IMR-90 (cell line): ENCODE measurements at regions not wholly inside any gene's neighbourhood (a gene's known extent, or its start where the extent isn't known, plus 50 kb on each side); places are given as distances from the start of the nearest gene placed in this dataset.

Experiments used
- ATAC-seq: fragments of 200-7000 bp; cut with Tn5 transposase; 2 replicates; pipeline ENCODE4 v1.9.1; 2020; ENCODE audit warnings: low read depth, mild to moderate bottlenecking, moderate library complexity
- BruUV-seq: library from RNA; stranded (reverse); fragments of 400-500 nt; replicated peaks from 2 replicates; lab custom pipeline; 2021; lab: Mats Ljungman, UMichigan
- CTCF ChIA-PET: fragments of 300-600 bp; formaldehyde crosslinking; extraction: SDS; loops from one replicate; lab custom pipeline; 2021; ENCODE audit warnings: antibody characterized with exemption; lab: Yijun Ruan, JAX
- POLR2A ChIA-PET: fragments of 300-600 bp; sonication (Branson Sonifier 250); formaldehyde crosslinking; loops from one replicate; lab custom pipeline; 2022; ENCODE audit warnings: antibody characterized with exemption; ENCODE audit not compliant: unreplicated experiment; lab: Charles Lee
- DNase-seq: peaks from one replicate; pipeline ENCODE4 v3.0.0; 2013
- H2AFZ ChIP-seq: replicated peaks from 2 replicates; pipeline ENCODE3; 2013; ENCODE audit warnings: low read length, mild to moderate bottlenecking; ENCODE audit not compliant: poor library complexity
- H2AK5ac ChIP-seq: 2 replicates; pipeline ENCODE4 v1.6.1; 2013; ENCODE audit warnings: low read depth, low read length, inconsistent platforms
- H2AK9ac ChIP-seq: replicated peaks from 2 replicates; pipeline ENCODE3; 2013; ENCODE audit warnings: mild to moderate bottlenecking, low read depth, low read length, moderate library complexity; ENCODE audit not compliant: poor library complexity
- H2BK120ac ChIP-seq: 2 replicates; pipeline ENCODE4 v1.6.1; 2013; ENCODE audit warnings: low read depth, low read length, inconsistent platforms
- H2BK15ac ChIP-seq: 3 replicates; pipeline ENCODE4 v1.6.1; 2013; ENCODE audit warnings: low read depth, low read length, inconsistent platforms
- H2BK20ac ChIP-seq: 2 replicates; pipeline ENCODE4 v1.6.1; 2013; ENCODE audit warnings: low read depth, mild to moderate bottlenecking, inconsistent platforms, low read length, moderate library complexity
- H2BK5ac ChIP-seq: 2 replicates; pipeline ENCODE4 v1.6.1; 2013; ENCODE audit warnings: mild to moderate bottlenecking, low read depth, low read length, inconsistent platforms; ENCODE audit not compliant: poor library complexity, severe bottlenecking
- H3K14ac ChIP-seq: replicated peaks from 2 replicates; pipeline ENCODE4 v1.6.1; 2013; ENCODE audit warnings: low read depth, low read length, inconsistent platforms
- H3K18ac ChIP-seq: 2 replicates; pipeline ENCODE4 v1.6.1; 2013; ENCODE audit warnings: low read depth, low read length, control low read depth
- H3K23ac ChIP-seq: 2 replicates; pipeline ENCODE4 v1.6.1; 2013; ENCODE audit warnings: low read depth, low read length, inconsistent platforms
- H3K27ac ChIP-seq: 2 replicates; pipeline ENCODE4 v1.5.1; 2013; ENCODE audit warnings: mild to moderate bottlenecking, control low read depth, low read length; ENCODE audit not compliant: insufficient read depth
- H3K27me3 ChIP-seq: 2 replicates; pipeline ENCODE4 v1.6.1; 2013; ENCODE audit warnings: low read length; ENCODE audit not compliant: control insufficient read depth, insufficient read depth
- H3K36me3 ChIP-seq: 2 replicates; pipeline ENCODE4 v1.6.1; 2013; ENCODE audit warnings: low read length, mixed read lengths; ENCODE audit not compliant: control insufficient read depth, insufficient read depth
- H3K4ac ChIP-seq: 2 replicates; pipeline ENCODE4 v1.6.1; 2013; ENCODE audit warnings: low read depth, low read length, inconsistent platforms
- H3K4me1 ChIP-seq: 2 replicates; pipeline ENCODE4 v1.6.1; 2013; ENCODE audit warnings: low read length, mixed read lengths; ENCODE audit not compliant: control insufficient read depth, insufficient read depth
- H3K4me2 ChIP-seq: 2 replicates; pipeline ENCODE4 v1.6.1; 2013; ENCODE audit warnings: low read depth, mild to moderate bottlenecking, control low read depth, low read length, moderate library complexity
- H3K4me3 ChIP-seq: 2 replicates; pipeline ENCODE4 v1.5.1; 2013; ENCODE audit warnings: low read depth, mild to moderate bottlenecking, control low read depth, low read length, moderate library complexity; ENCODE audit not compliant: insufficient read depth
- H3K56ac ChIP-seq: 2 replicates; pipeline ENCODE4 v1.6.1; 2013; ENCODE audit warnings: low read length, inconsistent platforms; ENCODE audit not compliant: insufficient read depth; ENCODE audit errors: extremely low read depth
- H3K79me1 ChIP-seq, 2 experiments: 2 replicates each; pipeline ENCODE4 v1.6.1; 2013; ENCODE audit warnings: low read length in 2 of 2, inconsistent platforms in 1 of 2, low read depth in 1 of 2
- H3K9ac ChIP-seq: 2 replicates; pipeline ENCODE4 v1.6.1; 2013; ENCODE audit warnings: low read depth, low read length, control low read depth
- H3K9me1 ChIP-seq: 2 replicates; pipeline ENCODE4 v1.6.1; 2013; ENCODE audit warnings: low read length, inconsistent platforms; ENCODE audit not compliant: insufficient read depth
- H3K9me3 ChIP-seq: 2 replicates; pipeline ENCODE4 v1.6.1; 2013; ENCODE audit warnings: low read length; ENCODE audit not compliant: control insufficient read depth, insufficient read depth
- H4K20me1 ChIP-seq: 2 replicates; pipeline ENCODE4 v1.6.1; 2013; ENCODE audit warnings: low read length, inconsistent platforms; ENCODE audit not compliant: insufficient read depth
- H4K5ac ChIP-seq: 2 replicates; pipeline ENCODE4 v1.6.1; 2013; ENCODE audit warnings: mild to moderate bottlenecking, low read depth, low read length, control low read depth
- H4K8ac ChIP-seq, 2 experiments: 2 replicates each; pipeline ENCODE4 v1.6.1; 2013; ENCODE audit warnings: low read depth in 2 of 2, low read length in 2 of 2, control low read depth in 1 of 2, inconsistent platforms in 1 of 2
- H4K91ac ChIP-seq: 2 replicates; pipeline ENCODE4 v1.6.1; 2013; ENCODE audit warnings: low read depth, low read length, inconsistent platforms; ENCODE audit not compliant: insufficient read depth
- BHLHE40 ChIP-seq: fragments of 150-350 bp; IDR thresholded peaks from 2 replicates; pipeline ENCODE4 v1.6.1; 2016; ENCODE audit warnings: mild to moderate bottlenecking, low read depth, low read length
- FOS ChIP-seq: fragments of 150-350 bp; IDR thresholded peaks from 2 replicates; pipeline ENCODE4 v1.6.1; 2016; ENCODE audit warnings: low read depth, low read length
- MAFK ChIP-seq: IDR thresholded peaks from 2 replicates; pipeline ENCODE4 v1.6.1; 2012; ENCODE audit warnings: low read depth, low read length, improper control_type of control experiment
- RCOR1 ChIP-seq: IDR thresholded peaks from 2 replicates; pipeline ENCODE4 v1.6.1; 2012; ENCODE audit warnings: mild to moderate bottlenecking, low read length, improper control_type of control experiment; ENCODE audit not compliant: insufficient replicate concordance
- WGBS, 2 experiments: methylation state at CpG; one replicate each; pipeline versions ENCODE4 v1.1.5 to v1.1.7; 2013; ENCODE audit warnings: missing lambda C conversion rate in 2 of 2; ENCODE audit not compliant: insufficient read length in 1 of 2; ENCODE audit errors: extremely low coverage in 2 of 2; 5-methylcytosine and 5-hydroxymethylcytosine counted together
- dilution Hi-C: fragments of 300-500 bp; cut with HindIII; formaldehyde crosslinking; loops from one replicate; pipeline ENCODE4 v1.14.3; 2018; ENCODE audit warnings: low sequenced_read_pairs; ENCODE audit not compliant: unreplicated experiment
- in situ Hi-C: fragments of 300-500 bp; cut with MboI; formaldehyde crosslinking; loops from 3 replicates; pipeline ENCODE4 v1.14.3; 2019; ENCODE audit warnings: low sequenced_read_pairs, inconsistent platforms, mixed read lengths
- intact Hi-C: fragments of 100-400 bp; cut with micrococcal nuclease; formaldehyde crosslinking; loops from 2 replicates; pipeline ENCODE4 v1.10.0; 2022
- TF ChIP-seq, protein P1 (sequence below): fragments of 150-350 bp; IDR thresholded peaks from 2 replicates; pipeline ENCODE4 v1.6.1; 2017; ENCODE audit warnings: mild to moderate bottlenecking, antibody characterized with exemption, low read length, low read depth
- TF ChIP-seq, protein P2 (sequence below): conservative IDR thresholded peaks from 2 replicates; pipeline ENCODE4 v1.5.1; 2012; ENCODE audit warnings: mild to moderate bottlenecking, low read depth, low read length, improper control_type of control experiment
- TF ChIP-seq, protein P3 (sequence below): fragments of 150-350 bp; IDR thresholded peaks from 2 replicates; pipeline ENCODE4 v1.6.1; 2016; ENCODE audit warnings: low read depth, mild to moderate bottlenecking, low read length, moderate library complexity, borderline replicate concordance

DNA sequence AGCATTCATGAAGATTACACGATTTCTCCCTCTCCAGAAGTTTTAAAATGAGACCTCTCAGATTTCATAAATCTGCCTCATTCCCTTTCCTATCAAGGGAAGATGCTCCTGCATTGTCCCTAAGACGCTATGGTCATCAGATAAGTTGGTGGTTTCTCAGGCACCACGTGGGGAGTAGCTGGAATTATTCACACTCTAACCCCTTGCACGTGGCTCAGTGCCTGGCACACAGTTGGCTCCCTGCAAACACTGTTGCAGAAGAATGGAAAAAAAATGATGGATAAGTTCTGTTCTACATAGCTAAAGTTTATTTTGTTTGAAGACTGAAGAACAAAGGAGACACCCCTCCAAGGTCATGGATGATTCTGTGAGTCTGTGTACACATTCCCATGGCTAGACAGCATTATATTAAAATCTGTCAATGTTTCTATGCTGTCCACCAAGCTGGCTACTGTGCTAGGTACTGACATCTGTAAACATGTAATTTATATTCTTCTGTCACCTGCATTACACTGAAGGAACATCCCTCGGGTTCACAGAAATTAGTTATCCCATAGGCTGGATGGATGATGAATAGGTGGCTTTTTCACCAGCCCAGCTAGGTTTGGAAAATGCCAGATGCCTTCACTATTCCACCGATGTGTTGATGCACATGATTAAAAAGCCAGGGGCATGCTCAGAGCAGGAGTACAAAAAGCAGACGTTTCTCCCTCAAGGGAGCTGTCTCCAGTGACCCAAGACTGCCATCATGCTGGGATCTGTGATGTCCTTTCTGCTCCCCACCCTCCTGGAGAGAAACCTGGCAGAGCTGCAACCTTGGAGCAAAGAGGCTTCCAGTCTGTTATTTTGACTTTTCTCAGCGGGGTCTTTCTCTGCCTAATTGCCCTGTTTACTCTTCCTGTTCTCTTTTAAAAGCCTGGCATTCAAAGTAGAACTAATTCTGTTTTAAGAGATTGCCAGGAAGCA lies 610.5 kb downstream of the UTRN start:
- ATAC-seq (no peak), DNase-seq (no peak)
- H2BK20ac ChIP-seq = peak overlapping the region; percentile 59; the same call in 1 of the 2 replicates
- no peaks in the 10 kb centered on the region for H4K20me1 ChIP-seq
- no peak overlapping the region for H2AFZ ChIP-seq
- no peak overlapping the region for H3K18ac ChIP-seq
- peak overlapping the region; percentile 46 for H3K14ac ChIP-seq
- H2AK9ac ChIP-seq = no peak overlapping the region
- H3K9ac ChIP-seq = no peak overlapping the region
- H4K8ac ChIP-seq = peak overlapping the region in 1 of 2 experiments; percentile 36; a peak in 1 of 4 replicates
- H3K4me3 ChIP-seq = no peak overlapping the region
- peak overlapping the region; percentile 27; the same call in 1 of the 2 replicates for H3K4ac ChIP-seq
- no peak overlapping the region for H3K4me2 ChIP-seq
- no peaks in the 10 kb centered on the region for H3K27me3 ChIP-seq
- peaks cover 5% of the 10 kb centered on the region for H3K4me1 ChIP-seq
- no peaks in the 10 kb centered on the region for H3K9me3 ChIP-seq
- intact Hi-C loops (no loop called here), in situ Hi-C loops (no loop called here), dilution Hi-C loops (no loop called here)
- peak overlapping the region; percentile 34 for H4K91ac ChIP-seq
- no peak overlapping the region for H3K56ac ChIP-seq
- H3K36me3 ChIP-seq = no peaks in the 10 kb centered on the region
- no peak overlapping the region for H2BK5ac ChIP-seq
- CTCF ChIA-PET = no interaction called here
- POLR2A ChIA-PET = no interaction called here
- no peak overlapping the region for H3K27ac ChIP-seq
- H2BK15ac ChIP-seq = peak overlapping the region; percentile 80; the same call in 2 of the 3 replicates
- H2BK120ac ChIP-seq = peak overlapping the region; percentile 72
- H3K23ac ChIP-seq = 0 out of 2 replicates have a peak overlapping the region, but pooled peaks have one; percentile 14
- no TSS peak for BruUV-seq
- H3K9me1 ChIP-seq = peaks cover 3% of the 10 kb centered on the region; the same call in 1 of the 2 replicates
- H2AK5ac ChIP-seq = peak overlapping the region; percentile 72; the same call in 1 of the 2 replicates
- H4K5ac ChIP-seq = no peak overlapping the region
- no peaks in the 10 kb centered on the region for H3K79me1 ChIP-seq
- TF ChIP-seq, protein P1, sequence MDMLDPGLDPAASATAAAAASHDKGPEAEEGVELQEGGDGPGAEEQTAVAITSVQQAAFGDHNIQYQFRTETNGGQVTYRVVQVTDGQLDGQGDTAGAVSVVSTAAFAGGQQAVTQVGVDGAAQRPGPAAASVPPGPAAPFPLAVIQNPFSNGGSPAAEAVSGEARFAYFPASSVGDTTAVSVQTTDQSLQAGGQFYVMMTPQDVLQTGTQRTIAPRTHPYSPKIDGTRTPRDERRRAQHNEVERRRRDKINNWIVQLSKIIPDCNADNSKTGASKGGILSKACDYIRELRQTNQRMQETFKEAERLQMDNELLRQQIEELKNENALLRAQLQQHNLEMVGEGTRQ = no peak
- no peak for TF ChIP-seq RCOR1
- TF ChIP-seq BHLHE40 = no peak
- no peak for TF ChIP-seq MAFK
- TF ChIP-seq, protein P2, sequence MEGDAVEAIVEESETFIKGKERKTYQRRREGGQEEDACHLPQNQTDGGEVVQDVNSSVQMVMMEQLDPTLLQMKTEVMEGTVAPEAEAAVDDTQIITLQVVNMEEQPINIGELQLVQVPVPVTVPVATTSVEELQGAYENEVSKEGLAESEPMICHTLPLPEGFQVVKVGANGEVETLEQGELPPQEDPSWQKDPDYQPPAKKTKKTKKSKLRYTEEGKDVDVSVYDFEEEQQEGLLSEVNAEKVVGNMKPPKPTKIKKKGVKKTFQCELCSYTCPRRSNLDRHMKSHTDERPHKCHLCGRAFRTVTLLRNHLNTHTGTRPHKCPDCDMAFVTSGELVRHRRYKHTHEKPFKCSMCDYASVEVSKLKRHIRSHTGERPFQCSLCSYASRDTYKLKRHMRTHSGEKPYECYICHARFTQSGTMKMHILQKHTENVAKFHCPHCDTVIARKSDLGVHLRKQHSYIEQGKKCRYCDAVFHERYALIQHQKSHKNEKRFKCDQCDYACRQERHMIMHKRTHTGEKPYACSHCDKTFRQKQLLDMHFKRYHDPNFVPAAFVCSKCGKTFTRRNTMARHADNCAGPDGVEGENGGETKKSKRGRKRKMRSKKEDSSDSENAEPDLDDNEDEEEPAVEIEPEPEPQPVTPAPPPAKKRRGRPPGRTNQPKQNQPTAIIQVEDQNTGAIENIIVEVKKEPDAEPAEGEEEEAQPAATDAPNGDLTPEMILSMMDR = no peak
- TF ChIP-seq, protein P3, sequence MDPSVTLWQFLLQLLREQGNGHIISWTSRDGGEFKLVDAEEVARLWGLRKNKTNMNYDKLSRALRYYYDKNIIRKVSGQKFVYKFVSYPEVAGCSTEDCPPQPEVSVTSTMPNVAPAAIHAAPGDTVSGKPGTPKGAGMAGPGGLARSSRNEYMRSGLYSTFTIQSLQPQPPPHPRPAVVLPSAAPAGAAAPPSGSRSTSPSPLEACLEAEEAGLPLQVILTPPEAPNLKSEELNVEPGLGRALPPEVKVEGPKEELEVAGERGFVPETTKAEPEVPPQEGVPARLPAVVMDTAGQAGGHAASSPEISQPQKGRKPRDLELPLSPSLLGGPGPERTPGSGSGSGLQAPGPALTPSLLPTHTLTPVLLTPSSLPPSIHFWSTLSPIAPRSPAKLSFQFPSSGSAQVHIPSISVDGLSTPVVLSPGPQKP = no peak
- no peak for TF ChIP-seq FOS
- WGBS, 2 experiments = 54% methylated on average over 2 of the region's 8 CpGs; no CpG with 5 or more reads in 1 of the 2 experiments
